Activated naive CD4-positive, alpha-beta T cell treated with anti-CD3 and anti-CD28 coated beads, Interleukin-2, amount 10 ng/mL, durations not matched to agents 7 days and 5 days (primary cell): ENCODE measurements at regions not wholly inside any gene's neighbourhood (a gene's known extent, or its start where the extent isn't known, plus 50 kb on each side); places are given as distances from the start of the nearest gene placed in this dataset.
"Not testable (repeated sequence)": the region's sequence is repeated elsewhere in the genome, so short reads cannot be mapped to it uniquely, and the experiment has no call there.

Experiments used
- CTCF ChIA-PET: fragments of 350-600 bp; sonication (Branson Sonifier 250); formaldehyde crosslinking; loops from one replicate; lab custom pipeline; 2021; ENCODE audit warnings: antibody characterized with exemption; lab: Charles Lee
- DNase-seq: peaks from one replicate; pipeline ENCODE4 v3.0.0-alpha.2; 2020
- H3K27ac Mint-ChIP-seq: one replicate; pipeline ENCODE4 v1.8.0; 2021; ENCODE audit warnings: mild to moderate bottlenecking, moderate library complexity, mixed read lengths
- H3K27me3 Mint-ChIP-seq: one replicate; pipeline ENCODE4 v1.8.0; 2021; ENCODE audit warnings: mild to moderate bottlenecking, mixed read lengths
- H3K36me3 Mint-ChIP-seq: one replicate; pipeline ENCODE4 v1.8.0; 2021; ENCODE audit warnings: mixed read lengths
- H3K4me1 Mint-ChIP-seq: one replicate; pipeline ENCODE4 v1.8.0; 2021; ENCODE audit warnings: mixed read lengths
- H3K4me3 Mint-ChIP-seq: one replicate; pipeline ENCODE4 v1.8.0; 2021; ENCODE audit warnings: mild to moderate bottlenecking, moderate library complexity, mixed read lengths
- H3K9me3 Mint-ChIP-seq: one replicate; pipeline ENCODE4 v1.8.0; 2021; ENCODE audit warnings: mixed read lengths

DNA sequence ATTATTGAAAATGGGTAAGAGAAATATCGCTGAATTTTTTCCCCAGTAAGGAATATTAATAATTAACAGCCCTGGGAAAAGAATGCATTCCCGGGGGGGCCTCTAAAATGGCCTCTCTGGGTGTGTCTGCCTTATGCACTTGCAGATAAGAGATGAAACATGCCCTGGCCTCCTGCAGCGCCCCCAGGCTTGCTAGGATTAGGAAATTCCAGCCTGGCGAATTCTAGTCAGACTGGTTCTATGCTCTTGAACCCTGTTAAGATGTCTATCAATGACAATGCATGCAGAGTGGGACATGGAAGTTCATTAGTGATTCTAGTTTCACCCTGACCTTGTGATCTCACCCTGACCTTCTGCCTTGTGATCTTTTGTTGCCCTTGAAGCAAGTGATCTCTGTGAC, 163.6 kb upstream of the CCNH start:
- CTCF ChIA-PET, DNase-seq, H3K36me3 Mint-ChIP-seq, H3K27me3 Mint-ChIP-seq, H3K9me3 Mint-ChIP-seq, H3K4me3 Mint-ChIP-seq, H3K27ac Mint-ChIP-seq, H3K4me1 Mint-ChIP-seq: not testable (repeated sequence)

- Mint-ChIP-seq H3K4me3 (no peak overlapping the region), H3K27me3 (no peaks in the 10 kb centered on the region), H3K4me1 (no peaks in the 10 kb centered on the region), H3K9me3 (no peaks in the 10 kb centered on the region), H3K27ac (no peak overlapping the region), H3K36me3 (no peaks in the 10 kb centered on the region)
- CTCF ChIA-PET, result no interaction called here
- no peak for DNase-seq
Observed at GRCh38 chr5:87574106-87574505, 161.4 kb upstream of the CCNH start.

- CTCF ChIA-PET, result no interaction called here
- no peak overlapping the region for H3K27ac Mint-ChIP-seq
- H3K36me3 Mint-ChIP-seq, result no peaks in the 10 kb centered on the region
- H3K27me3 Mint-ChIP-seq, result no peaks in the 10 kb centered on the region
- H3K9me3 Mint-ChIP-seq, result no peaks in the 10 kb centered on the region
- no peaks in the 10 kb centered on the region for H3K4me1 Mint-ChIP-seq
- DNase-seq, result no peak
- H3K4me3 Mint-ChIP-seq, result no peak overlapping the region
Observed at GRCh38 chr5:87572611-87573010, 159.9 kb upstream of the CCNH start.

GRCh38 chr5:87572090-87572489, 159.4 kb upstream of the CCNH start:
- no peak overlapping the region for H3K4me3 Mint-ChIP-seq
- H3K4me1 Mint-ChIP-seq, result no peaks in the 10 kb centered on the region

DNA sequence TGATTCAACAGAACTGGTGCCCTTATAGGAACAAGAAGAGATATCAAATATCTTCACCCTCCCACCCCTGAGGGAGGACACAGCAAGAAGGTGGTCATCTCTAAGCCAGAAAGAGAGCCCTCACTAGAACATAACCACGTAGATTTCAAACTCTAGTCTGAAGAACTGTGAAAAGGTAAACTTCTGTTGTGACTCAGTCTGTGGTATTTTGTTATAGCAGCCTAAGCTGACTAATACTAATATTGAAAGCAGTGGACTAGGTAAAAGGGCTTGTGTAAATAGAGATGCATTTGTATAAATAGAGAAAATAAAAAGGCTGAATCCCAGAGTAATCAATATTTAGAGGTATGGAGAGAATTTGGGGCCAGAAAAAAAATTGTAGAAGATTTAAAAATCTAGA, 157.6 kb upstream of the CCNH start:
- H3K4me1 Mint-ChIP-seq, result no peaks in the 10 kb centered on the region
- no peak overlapping the region for H3K27ac Mint-ChIP-seq
- no peaks in the 10 kb centered on the region for H3K27me3 Mint-ChIP-seq
- H3K4me3 Mint-ChIP-seq, result no peak overlapping the region
- no peak for DNase-seq
- CTCF ChIA-PET, result no interaction called here
- no peaks in the 10 kb centered on the region for H3K9me3 Mint-ChIP-seq
- H3K36me3 Mint-ChIP-seq, result no peaks in the 10 kb centered on the region

More at GRCh38 chr5:87572090-87572489, 159.4 kb upstream of the CCNH start:
- Mint-ChIP-seq H3K36me3 (no peaks in the 10 kb centered on the region), H3K27me3 (no peaks in the 10 kb centered on the region), H3K9me3 (no peaks in the 10 kb centered on the region), H3K27ac (no peak overlapping the region)
- CTCF ChIA-PET, result no interaction called here
- DNase-seq, result no peak

GRCh38 chr5:87562068-87562467, 149.3 kb upstream of the CCNH start:
- DNase-seq, result no peak
- no peak overlapping the region for H3K27ac Mint-ChIP-seq
- H3K36me3 Mint-ChIP-seq, result no peaks in the 10 kb centered on the region
- H3K4me1 Mint-ChIP-seq, result no peaks in the 10 kb centered on the region
- H3K4me3 Mint-ChIP-seq, result no peak overlapping the region
- no peaks in the 10 kb centered on the region for H3K9me3 Mint-ChIP-seq
- no peaks in the 10 kb centered on the region for H3K27me3 Mint-ChIP-seq
- CTCF ChIA-PET, result no interaction called here

GRCh38 chr5:87560528-87560927, 147.8 kb upstream of the CCNH start:
- Mint-ChIP-seq H3K9me3 (no peaks in the 10 kb centered on the region), H3K36me3 (no peaks in the 10 kb centered on the region), H3K4me1 (no peaks in the 10 kb centered on the region), H3K4me3 (no peak overlapping the region), H3K27ac (no peak overlapping the region), H3K27me3 (no peaks in the 10 kb centered on the region)
- CTCF ChIA-PET, result no interaction called here
- no peak for DNase-seq

DNA sequence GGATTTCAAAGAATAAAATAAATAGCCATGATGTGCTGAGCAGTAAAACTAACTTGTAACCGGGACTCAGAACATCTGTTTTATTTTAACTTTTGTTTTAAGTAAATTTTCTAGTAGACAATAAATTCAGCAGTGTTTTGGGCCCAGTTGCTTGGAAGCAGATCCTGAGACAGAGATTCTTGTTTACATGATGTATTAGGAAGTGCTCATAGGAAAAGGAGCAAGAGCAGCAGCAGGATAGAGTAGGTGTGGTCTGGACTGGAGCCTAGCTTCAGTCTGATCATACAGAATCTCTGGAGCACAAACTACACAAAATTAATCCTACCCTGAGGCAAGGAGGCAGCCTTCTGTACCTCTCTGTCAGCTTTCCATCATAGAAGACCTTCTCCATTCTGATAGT, 139.2 kb upstream of the CCNH start:
- Mint-ChIP-seq H3K36me3 (no peaks in the 10 kb centered on the region), H3K27ac (no peak overlapping the region), H3K27me3 (no peaks in the 10 kb centered on the region), H3K9me3 (peaks cover 2% of the 10 kb centered on the region), H3K4me3 (no peak overlapping the region), H3K4me1 (no peaks in the 10 kb centered on the region)
- CTCF ChIA-PET, result no interaction called here
- no peak for DNase-seq

- CTCF ChIA-PET, result no interaction called here
- H3K27ac Mint-ChIP-seq, result no peak overlapping the region
- H3K27me3 Mint-ChIP-seq, result no peaks in the 10 kb centered on the region
- H3K4me3 Mint-ChIP-seq, result no peak overlapping the region
- H3K4me1 Mint-ChIP-seq, result no peaks in the 10 kb centered on the region
- H3K36me3 Mint-ChIP-seq, result no peaks in the 10 kb centered on the region
- H3K9me3 Mint-ChIP-seq, result no peaks in the 10 kb centered on the region
- no peak for DNase-seq
Observed at GRCh38 chr5:87541676-87542075, 128.9 kb upstream of the CCNH start.

- H3K4me1 Mint-ChIP-seq, result no peaks in the 10 kb centered on the region
- CTCF ChIA-PET, result no interaction called here
Observed at GRCh38 chr5:87541033-87541432, 128.3 kb upstream of the CCNH start.

GRCh38 chr5:87539839-87540238, 127.1 kb upstream of the CCNH start:
- Mint-ChIP-seq H3K9me3 (no peaks in the 10 kb centered on the region), H3K27ac (no peak overlapping the region), H3K4me3 (no peak overlapping the region), H3K27me3 (peaks cover 3% of the 10 kb centered on the region), H3K4me1 (no peaks in the 10 kb centered on the region), H3K36me3 (no peaks in the 10 kb centered on the region)
- CTCF ChIA-PET, result no interaction called here
- DNase-seq, result no peak

More at GRCh38 chr5:87541033-87541432, 128.3 kb upstream of the CCNH start:
- no peaks in the 10 kb centered on the region for H3K36me3 Mint-ChIP-seq
- H3K9me3 Mint-ChIP-seq, result no peaks in the 10 kb centered on the region
- no peak overlapping the region for H3K4me3 Mint-ChIP-seq
- H3K27me3 Mint-ChIP-seq, result no peaks in the 10 kb centered on the region
- DNase-seq, result no peak
- no peak overlapping the region for H3K27ac Mint-ChIP-seq

DNA sequence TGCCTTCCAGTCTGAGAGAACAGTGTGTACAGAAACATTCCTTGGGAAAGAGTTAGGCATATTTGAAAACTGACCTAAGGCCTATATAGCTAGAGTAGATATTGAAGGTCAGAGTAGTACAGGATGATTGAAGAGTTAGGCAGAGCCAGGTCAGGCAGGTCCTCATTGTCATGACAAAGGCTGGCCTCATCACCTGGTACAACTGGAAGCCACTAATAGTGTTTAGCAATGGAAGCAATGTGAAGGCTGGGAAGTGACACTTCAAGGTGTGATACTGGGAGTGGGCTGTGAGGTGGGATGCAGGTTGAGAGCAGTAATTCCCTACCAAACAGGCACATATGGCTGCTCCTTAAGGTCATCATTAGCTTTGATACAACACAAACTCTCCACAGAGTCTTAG, 123.6 kb upstream of the CCNH start:
- peaks cover 3% of the 10 kb centered on the region for H3K27me3 Mint-ChIP-seq
- no peak overlapping the region for H3K27ac Mint-ChIP-seq
- H3K4me3 Mint-ChIP-seq, result no peak overlapping the region
- no peak for DNase-seq
- no peaks in the 10 kb centered on the region for H3K4me1 Mint-ChIP-seq
- CTCF ChIA-PET, result no interaction called here
- no peaks in the 10 kb centered on the region for H3K36me3 Mint-ChIP-seq
- H3K9me3 Mint-ChIP-seq, result no peaks in the 10 kb centered on the region

GRCh38 chr5:87535706-87536105, 123.0 kb upstream of the CCNH start:
- no peak overlapping the region for H3K27ac Mint-ChIP-seq
- peaks cover 3% of the 10 kb centered on the region for H3K27me3 Mint-ChIP-seq
- no peaks in the 10 kb centered on the region for H3K4me1 Mint-ChIP-seq
- no peaks in the 10 kb centered on the region for H3K36me3 Mint-ChIP-seq
- CTCF ChIA-PET, result no interaction called here
- H3K9me3 Mint-ChIP-seq, result no peaks in the 10 kb centered on the region
- no peak overlapping the region for H3K4me3 Mint-ChIP-seq
- DNase-seq, result no peak

DNA sequence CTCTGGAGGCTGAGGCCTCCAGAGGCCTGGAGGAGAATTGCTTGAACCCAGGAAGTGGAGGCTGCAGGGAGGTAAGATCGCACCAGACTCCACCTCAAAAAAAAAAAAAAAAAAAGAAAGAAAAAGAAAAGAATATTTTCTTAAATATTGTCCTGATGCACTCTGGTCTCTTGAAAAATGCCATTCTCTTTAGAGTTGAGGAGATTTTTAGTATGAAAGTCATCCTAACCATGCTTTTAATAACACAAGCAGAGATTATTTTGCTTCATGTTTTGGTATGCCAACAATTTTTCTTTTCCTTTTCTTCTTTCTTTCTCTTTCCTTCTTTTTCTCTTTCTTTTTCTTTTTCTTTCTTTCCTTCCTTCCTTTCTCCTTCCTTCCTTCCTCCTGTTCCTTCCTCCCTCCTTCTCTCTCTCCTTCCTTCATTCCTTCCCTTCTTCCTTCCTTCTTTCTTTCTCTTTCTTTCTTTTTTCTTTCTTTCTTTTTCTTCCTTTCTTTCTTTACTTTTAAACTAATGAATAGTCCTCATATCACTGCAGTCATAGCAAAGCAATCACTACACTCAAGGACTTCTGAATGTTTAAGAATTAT, 116.9 kb upstream of the CCNH start:
- no peaks in the 10 kb centered on the region for H3K9me3 Mint-ChIP-seq
- no peak overlapping the region for H3K27ac Mint-ChIP-seq
- CTCF ChIA-PET, result no interaction called here

DNA sequence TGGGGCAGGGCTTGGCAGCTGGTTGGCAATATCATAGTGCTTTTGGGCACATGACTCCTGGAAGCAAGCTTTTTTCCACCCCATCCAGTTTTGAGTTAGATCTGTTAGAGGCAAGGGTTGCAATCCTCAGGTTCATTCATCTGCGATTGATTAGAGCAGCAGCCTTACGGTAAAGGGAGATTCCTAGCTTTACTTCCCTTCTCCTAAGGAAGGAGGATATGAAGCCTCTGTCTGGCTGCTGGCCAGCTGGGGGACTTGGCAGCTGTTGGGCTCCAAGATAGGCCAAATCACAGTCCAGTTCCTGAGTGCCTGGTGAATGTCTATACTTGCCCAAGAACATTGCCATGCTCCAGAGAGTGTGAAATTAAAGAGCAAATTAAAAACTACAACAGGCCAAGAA, 113.4 kb upstream of the CCNH start:
- H3K27me3 Mint-ChIP-seq, result no peaks in the 10 kb centered on the region
- CTCF ChIA-PET, result no interaction called here
- no peaks in the 10 kb centered on the region for H3K36me3 Mint-ChIP-seq
- no peak for DNase-seq
- H3K4me1 Mint-ChIP-seq, result no peaks in the 10 kb centered on the region
- H3K9me3 Mint-ChIP-seq, result no peaks in the 10 kb centered on the region
- H3K4me3 Mint-ChIP-seq, result no peak overlapping the region
- H3K27ac Mint-ChIP-seq, result no peak overlapping the region

More for the DNA sequence above, 116.9 kb upstream of the CCNH start:
- H3K4me3 Mint-ChIP-seq, result no peak overlapping the region
- H3K4me1 Mint-ChIP-seq, result no peaks in the 10 kb centered on the region
- no peaks in the 10 kb centered on the region for H3K36me3 Mint-ChIP-seq
- no peak for DNase-seq
- H3K27me3 Mint-ChIP-seq, result no peaks in the 10 kb centered on the region

- Mint-ChIP-seq H3K36me3 (no peaks in the 10 kb centered on the region), H3K4me3 (no peak overlapping the region), H3K9me3 (no peaks in the 10 kb centered on the region), H3K27ac (no peak overlapping the region), H3K27me3 (no peaks in the 10 kb centered on the region), H3K4me1 (no peaks in the 10 kb centered on the region)
- no peak for DNase-seq
- CTCF ChIA-PET, result no interaction called here
Observed at GRCh38 chr5:87524217-87524616, 111.5 kb upstream of the CCNH start.
